Muscle layer of colon (tissue), 2 donors: ENCODE measurements at regions not wholly inside any gene's neighbourhood (a gene's known extent, or its start where the extent isn't known, plus 50 kb on each side); places are given as distances from the start of the nearest gene placed in this dataset.

Experiments used
- H3K27ac ChIP-seq: one replicate; pipeline ENCODE4 v1.7.0; 2013; ENCODE audit warnings: low read depth, mild to moderate bottlenecking, low read length, moderate library complexity
- H3K27me3 ChIP-seq, 2 donors: one replicate each; pipeline ENCODE4 v1.7.0; 2013; ENCODE audit warnings: low read length in 2 of 2, mild to moderate bottlenecking in 2 of 2; ENCODE audit not compliant: insufficient read depth in 2 of 2, control insufficient read depth in 1 of 2
- H3K36me3 ChIP-seq: one replicate; pipeline ENCODE4 v1.7.0; 2013; ENCODE audit warnings: mild to moderate bottlenecking, low read length; ENCODE audit not compliant: insufficient read depth
- H3K4me1 ChIP-seq: one replicate; pipeline ENCODE4 v1.7.0; 2013; ENCODE audit warnings: mild to moderate bottlenecking, low read length; ENCODE audit not compliant: insufficient read depth
- H3K4me3 ChIP-seq, 2 donors: one replicate each; pipeline ENCODE4 v1.7.0; 2013; ENCODE audit warnings: low read length in 2 of 2, low read depth in 1 of 2, mild to moderate bottlenecking in 1 of 2, moderate library complexity in 1 of 2
- H3K9ac ChIP-seq: one replicate; pipeline ENCODE4 v1.7.0; 2013; ENCODE audit warnings: low read length
- H3K9me3 ChIP-seq: one replicate; pipeline ENCODE4 v1.7.0; 2013; ENCODE audit warnings: mild to moderate bottlenecking, low read length
- donor health status: abdominal sarcoma.
- donor health status: Adenocarcinoma of cecum.

DNA sequence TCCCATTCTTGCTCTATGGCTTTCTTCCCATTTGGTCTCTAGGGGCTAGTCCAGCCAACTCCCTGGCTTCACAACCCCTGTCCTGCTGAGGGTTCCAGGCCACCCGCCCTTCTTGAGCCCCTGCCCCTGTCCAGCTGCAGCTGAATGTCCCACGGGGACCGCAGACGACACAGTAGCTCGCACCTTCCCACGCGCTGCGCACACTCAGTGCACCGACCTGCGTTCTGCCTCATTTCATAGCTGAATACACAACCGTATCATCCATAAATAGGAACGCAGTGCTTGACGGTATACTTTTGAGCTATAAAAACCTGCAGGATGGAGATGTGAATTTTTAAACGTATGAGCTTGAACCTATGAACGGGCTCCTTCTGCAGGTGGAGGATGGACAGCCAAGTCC is 660.4 kb upstream of the SALL3 start:
- no peaks in the 10 kb centered on the region for H3K27me3 ChIP-seq
- no peak overlapping the region for H3K27ac ChIP-seq
- no peak overlapping the region for H3K4me3 ChIP-seq
- no peaks in the 10 kb centered on the region for H3K36me3 ChIP-seq
- no peaks in the 10 kb centered on the region for H3K9me3 ChIP-seq
- no peaks in the 10 kb centered on the region for H3K4me1 ChIP-seq
- H3K9ac ChIP-seq, result no peak overlapping the region

DNA sequence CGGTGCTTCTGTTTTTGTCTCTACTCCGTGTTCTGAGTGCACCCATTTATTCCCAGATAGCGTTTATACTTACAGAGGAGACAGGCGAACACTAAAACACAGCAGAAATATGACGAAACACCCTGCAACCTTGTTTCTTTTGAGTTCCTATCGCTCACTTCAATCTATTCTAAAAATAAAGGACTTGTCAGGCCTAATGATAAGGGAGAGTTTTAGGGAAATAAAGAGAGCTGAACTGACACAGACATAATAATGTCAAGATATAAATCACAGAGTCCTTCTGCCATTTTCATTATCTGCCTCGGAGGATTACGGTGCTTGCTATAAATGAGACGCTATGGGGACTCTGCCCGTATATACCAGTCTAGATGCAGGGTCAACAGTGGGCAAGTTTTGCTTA is 659.7 kb upstream of the SALL3 start:
- Histone ChIP-seq H3K9ac (no peak overlapping the region), H3K9me3 (no peaks in the 10 kb centered on the region), H3K4me1 (no peaks in the 10 kb centered on the region), H3K27ac (no peak overlapping the region), H3K4me3 (no peak overlapping the region), H3K27me3 (no peaks in the 10 kb centered on the region), H3K36me3 (no peaks in the 10 kb centered on the region)

DNA sequence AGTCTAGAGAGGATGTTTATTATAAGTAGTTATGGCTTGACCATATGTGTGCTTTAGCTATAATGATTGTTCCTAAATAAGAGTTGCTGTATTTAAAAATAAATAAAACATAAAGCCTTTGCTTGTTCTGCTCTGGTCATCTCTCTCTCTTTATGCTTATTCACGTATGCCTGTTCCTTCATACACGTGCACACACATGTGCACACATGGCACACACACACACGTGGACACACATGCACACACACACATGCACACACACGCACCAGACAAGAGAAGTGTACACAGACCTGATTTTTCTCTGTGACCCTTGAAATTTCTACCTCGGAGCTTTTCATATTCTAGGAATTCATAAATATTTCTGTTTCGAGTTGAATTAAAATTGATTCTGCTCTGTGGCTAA is 658.2 kb upstream of the SALL3 start:
- no peak overlapping the region for H3K9ac ChIP-seq
- H3K4me3 ChIP-seq, result no peak overlapping the region
- no peaks in the 10 kb centered on the region for H3K4me1 ChIP-seq
- no peaks in the 10 kb centered on the region for H3K36me3 ChIP-seq
- no peaks in the 10 kb centered on the region for H3K27me3 ChIP-seq
- H3K27ac ChIP-seq, result no peak overlapping the region
- no peaks in the 10 kb centered on the region for H3K9me3 ChIP-seq

DNA sequence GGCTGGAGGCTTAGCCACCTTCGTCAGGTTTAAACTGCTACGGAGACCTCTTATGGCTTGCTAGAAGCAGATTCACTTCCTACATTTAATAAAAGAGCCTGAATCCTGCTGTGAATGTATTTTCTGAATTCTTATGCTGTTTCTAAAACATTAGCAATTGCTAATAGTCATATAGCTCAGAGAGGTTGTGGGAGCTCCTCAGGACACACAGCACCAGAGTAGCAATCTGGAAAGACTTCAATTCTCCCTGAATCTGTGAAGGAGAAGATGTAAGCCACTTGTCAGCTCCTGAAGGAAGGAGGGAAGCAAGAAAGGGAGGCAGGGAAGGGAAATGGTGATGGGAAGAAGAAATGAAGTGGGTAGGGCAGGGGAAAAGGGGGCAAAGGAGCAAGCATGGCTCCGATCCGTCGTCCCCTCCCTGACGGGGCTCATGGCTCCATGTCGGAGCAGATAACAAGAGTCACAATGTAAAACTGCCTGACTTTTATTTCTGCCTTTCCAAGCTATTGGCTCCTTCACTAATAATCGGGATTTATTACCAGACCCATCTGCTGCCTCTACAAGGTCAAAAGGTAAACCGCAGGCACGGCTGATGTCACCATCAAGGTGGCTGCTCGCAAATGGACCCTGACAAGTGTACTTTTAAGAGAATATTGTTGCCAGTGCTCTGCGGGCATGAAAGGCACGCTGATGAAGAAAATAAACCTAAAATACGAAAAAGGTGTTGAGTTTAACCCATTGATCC is 656.0 kb upstream of the SALL3 start:
- H3K9ac ChIP-seq, result no peak overlapping the region
- no peaks in the 10 kb centered on the region for H3K9me3 ChIP-seq
- no peaks in the 10 kb centered on the region for H3K36me3 ChIP-seq
- no peaks in the 10 kb centered on the region for H3K4me1 ChIP-seq
- no peak overlapping the region for H3K4me3 ChIP-seq
- no peaks in the 10 kb centered on the region for H3K27me3 ChIP-seq
- H3K27ac ChIP-seq, result no peak overlapping the region

DNA sequence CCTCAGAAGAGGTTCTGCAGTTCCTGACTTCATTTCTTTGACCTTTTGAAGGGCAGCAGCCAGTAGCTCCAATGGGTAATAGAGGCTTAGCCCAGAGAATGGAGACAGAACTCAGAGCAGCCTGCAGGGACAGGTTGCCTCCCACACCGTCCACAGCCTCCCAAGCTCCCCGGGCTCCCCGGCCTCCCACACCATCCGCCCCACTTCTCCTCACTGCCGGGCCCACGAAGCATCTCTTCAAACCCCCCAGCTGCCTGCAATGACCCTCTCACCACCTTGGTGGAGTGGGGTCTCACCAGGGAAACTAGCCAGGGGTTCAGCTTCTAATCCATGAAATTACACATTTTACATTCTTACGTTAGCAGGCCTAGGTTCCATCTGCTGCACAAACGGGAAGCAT is 652.0 kb upstream of the SALL3 start:
- Histone ChIP-seq H3K4me3 (no peak overlapping the region), H3K4me1 (no peaks in the 10 kb centered on the region), H3K27me3 (no peaks in the 10 kb centered on the region), H3K27ac (no peak overlapping the region), H3K9me3 (no peaks in the 10 kb centered on the region), H3K36me3 (no peaks in the 10 kb centered on the region), H3K9ac (no peak overlapping the region)

DNA sequence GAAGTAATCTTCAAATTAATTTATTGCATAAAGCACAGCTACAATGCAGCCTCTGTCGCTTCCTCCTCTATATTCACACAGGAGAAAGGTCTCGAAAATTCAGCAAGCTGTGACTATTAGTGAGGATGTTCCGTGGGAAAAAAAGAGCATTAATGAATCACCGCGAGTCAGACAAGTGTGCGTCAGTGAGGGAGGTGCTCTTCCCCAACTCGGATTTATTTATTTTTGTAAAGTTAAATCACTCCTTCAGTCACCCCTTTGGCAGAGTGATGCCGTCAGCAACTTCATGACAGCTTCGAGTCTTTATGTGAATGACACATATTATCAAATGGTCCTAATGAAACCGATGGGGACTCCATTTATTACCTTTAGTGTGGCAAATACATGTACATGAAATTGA is 648.9 kb upstream of the SALL3 start:
- H3K9me3 ChIP-seq, result no peaks in the 10 kb centered on the region
- no peaks in the 10 kb centered on the region for H3K36me3 ChIP-seq
- H3K27ac ChIP-seq, result no peak overlapping the region
- H3K4me3 ChIP-seq, result no peak overlapping the region
- no peaks in the 10 kb centered on the region for H3K27me3 ChIP-seq
- no peak overlapping the region for H3K9ac ChIP-seq
- no peaks in the 10 kb centered on the region for H3K4me1 ChIP-seq

DNA sequence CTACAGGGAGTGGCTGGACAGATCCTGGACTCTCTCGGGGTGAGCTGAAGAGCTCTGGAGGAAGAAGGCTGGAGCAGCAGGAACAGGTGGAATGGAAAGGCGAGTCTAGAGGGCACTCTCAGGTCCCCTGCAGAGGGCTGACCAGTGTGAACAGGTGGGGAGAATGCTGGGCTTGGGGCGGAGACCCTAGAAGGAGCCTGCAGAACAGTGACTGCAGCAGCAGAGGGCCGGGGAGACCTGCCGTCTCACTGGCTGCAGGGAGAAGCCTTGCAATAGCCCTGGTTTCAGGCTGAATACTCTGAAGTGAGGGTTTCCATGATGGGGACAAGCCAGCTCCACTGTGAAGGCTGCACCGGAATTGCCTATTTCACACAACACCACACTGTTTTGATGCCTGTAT is 626.7 kb upstream of the SALL3 start:
- Histone ChIP-seq H3K27me3 (no peaks in the 10 kb centered on the region), H3K36me3 (no peaks in the 10 kb centered on the region), H3K4me1 (no peaks in the 10 kb centered on the region), H3K27ac (no peak overlapping the region), H3K9me3 (no peaks in the 10 kb centered on the region), H3K9ac (no peak overlapping the region), H3K4me3 (no peak overlapping the region)

DNA sequence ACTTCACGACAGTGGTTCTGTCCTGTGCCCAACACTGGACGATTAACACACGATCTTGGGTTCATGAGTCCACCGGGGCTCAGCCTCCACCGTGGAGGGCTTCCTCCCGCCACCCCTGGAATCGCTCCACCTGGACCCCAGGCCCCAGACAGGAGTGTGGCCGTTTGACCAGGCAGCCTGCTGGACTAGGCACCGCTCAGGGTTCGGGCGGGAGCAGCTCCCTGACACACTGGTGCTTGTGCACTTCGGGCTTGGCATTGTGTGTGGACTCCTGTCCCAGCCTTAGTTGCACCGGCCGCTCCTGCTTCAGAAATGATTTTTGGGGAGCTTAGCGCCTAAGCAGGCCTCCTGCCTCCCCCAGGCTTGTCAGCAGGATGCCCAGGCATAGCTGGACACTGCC is 617.4 kb upstream of the SALL3 start:
- Histone ChIP-seq H3K9ac (no peak overlapping the region), H3K27me3 (no peaks in the 10 kb centered on the region), H3K4me3 (no peak overlapping the region), H3K4me1 (no peaks in the 10 kb centered on the region), H3K27ac (no peak overlapping the region), H3K36me3 (no peaks in the 10 kb centered on the region), H3K9me3 (no peaks in the 10 kb centered on the region)

DNA sequence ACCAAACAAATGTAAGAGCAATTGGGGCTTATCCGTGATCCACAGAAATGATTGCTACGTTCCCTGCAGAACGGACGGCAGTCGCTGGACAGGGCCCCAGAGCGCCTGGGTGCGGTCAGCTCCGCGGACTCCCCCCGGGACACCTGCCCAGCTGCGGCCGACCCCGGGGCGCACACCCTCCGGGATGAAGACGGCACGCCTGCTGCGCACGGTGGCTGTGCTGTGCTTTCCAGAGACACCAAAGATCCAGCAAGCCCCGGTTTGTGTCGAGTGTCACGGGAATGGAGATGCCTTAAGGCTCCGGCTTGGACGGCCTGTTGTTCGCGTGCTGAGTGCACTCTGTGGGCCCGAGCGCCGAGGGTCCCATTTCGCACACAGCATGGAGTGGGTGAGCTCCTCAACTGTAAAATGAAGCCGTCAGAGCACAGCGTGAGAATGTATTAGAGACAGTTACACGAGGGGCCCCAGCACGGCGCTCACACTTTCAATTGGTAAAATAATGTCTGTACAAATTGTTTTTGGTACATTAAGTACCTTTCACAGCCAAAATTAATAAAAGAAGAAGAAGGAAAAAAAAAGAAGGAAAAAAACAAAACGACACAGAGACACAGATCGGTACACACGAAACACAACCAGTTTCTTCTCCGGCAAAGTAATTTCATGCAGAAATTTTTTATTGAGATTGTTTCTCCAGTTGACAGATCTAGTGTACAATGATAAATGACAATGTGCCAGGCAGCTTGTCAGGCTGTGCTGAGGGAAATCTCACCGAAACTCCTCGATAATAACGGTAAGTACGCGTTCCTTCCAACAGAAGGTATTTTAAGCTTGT is 615.8 kb upstream of the SALL3 start:
- no peak overlapping the region for H3K9ac ChIP-seq
- H3K4me3 ChIP-seq, result no peak overlapping the region
- H3K36me3 ChIP-seq, result no peaks in the 10 kb centered on the region
- no peaks in the 10 kb centered on the region for H3K9me3 ChIP-seq
- no peaks in the 10 kb centered on the region for H3K4me1 ChIP-seq
- no peaks in the 10 kb centered on the region for H3K27me3 ChIP-seq
- no peak overlapping the region for H3K27ac ChIP-seq

DNA sequence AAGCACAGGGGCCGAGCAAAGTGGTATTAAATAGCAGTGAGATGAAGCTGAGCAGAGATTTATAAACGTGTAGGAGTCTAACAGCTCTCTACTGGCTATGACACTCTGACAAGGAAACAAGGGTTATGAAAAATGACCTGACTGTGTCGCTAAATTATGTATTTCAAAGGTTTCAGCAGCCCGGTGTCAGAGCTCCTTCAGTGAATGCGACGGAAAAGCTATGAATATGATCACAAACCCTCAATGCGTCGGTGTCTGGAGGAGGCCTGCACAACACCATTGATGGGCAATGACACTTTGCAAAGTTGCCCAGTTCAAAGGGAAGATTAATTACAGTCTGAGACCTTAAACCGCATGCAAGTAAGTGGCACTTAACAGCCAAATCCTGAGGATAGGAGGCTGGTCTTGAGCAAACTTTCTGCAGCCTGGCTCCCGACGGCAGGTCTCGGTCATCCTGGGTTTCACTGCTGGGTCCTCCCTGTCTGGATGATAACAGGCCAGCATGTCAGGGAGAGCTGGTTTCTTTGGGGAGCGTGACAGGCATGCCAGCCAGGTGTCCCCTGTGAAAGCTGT is 615.1 kb upstream of the SALL3 start:
- Histone ChIP-seq H3K36me3 (no peaks in the 10 kb centered on the region), H3K4me3 (no peak overlapping the region), H3K9me3 (no peaks in the 10 kb centered on the region), H3K9ac (no peak overlapping the region), H3K4me1 (no peaks in the 10 kb centered on the region), H3K27me3 (no peaks in the 10 kb centered on the region), H3K27ac (no peak overlapping the region)

DNA sequence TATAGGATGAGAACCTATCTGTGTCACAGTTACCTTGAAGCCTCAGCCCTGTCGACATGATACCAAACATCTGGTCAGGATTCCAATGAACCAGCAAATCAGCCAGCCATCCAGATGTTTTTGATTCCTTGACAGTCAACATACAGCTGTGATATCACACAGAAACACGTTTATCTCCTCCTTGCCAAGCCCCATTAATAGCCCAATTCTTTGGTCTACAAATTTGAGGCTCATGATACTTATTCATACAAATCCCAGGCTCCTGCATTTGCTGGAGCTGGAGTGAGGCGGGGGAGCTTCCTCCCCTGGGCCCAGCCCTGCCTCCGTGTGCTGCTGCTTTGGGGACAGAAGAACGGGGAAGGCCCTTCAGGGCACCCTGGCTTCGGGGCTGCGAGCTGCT is 611.6 kb upstream of the SALL3 start:
- Histone ChIP-seq H3K27me3 (no peaks in the 10 kb centered on the region), H3K36me3 (no peaks in the 10 kb centered on the region), H3K27ac (no peak overlapping the region), H3K9me3 (no peaks in the 10 kb centered on the region), H3K9ac (no peak overlapping the region), H3K4me1 (no peaks in the 10 kb centered on the region), H3K4me3 (no peak overlapping the region)
